ENCODE measurements at regions not wholly inside any gene's neighbourhood (a gene's known extent, or its start where the extent isn't known, plus 50 kb on each side); places are given as distances from the start of the nearest gene placed in this dataset.

- DNase-seq = no peak
Observed at GRCh38 chr6:21823371-21823770, 229.8 kb downstream of the SOX4 start.

DNA sequence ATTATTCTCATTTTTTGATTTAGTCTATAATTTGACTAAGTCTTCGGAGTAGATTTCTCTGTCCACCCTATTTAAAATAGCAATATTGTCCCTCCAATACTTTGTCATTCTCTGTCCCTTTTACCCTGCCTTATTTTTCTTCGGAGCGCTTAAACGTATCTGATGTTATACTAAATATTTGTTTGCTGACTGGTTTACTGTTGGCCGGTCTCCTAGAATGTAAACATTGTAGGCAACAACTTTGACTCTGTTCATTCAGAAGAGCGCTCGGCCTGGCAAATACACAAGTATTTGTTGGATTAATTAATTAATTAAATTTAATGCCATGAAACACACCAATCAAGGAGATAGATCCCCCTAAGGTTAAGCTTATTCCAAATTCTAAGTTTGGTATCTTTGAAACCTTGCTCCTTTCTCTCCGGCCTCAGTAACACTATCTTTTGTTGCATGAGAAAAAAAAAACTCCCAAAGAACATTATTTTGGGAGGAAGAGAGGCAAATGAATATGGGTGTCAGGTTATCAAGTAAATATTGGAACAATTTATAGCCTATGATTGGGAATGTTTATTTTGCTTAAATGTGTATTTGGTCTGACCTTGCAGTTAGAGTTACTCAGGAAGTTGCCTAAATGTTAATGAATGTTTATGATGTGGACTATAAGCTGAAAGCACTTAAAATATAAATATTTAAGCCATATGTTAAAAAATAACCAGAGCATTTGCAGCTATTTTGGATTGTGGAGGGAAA lies 231.1 kb downstream of the SOX4 start:
- no peak for DNase-seq

DNA sequence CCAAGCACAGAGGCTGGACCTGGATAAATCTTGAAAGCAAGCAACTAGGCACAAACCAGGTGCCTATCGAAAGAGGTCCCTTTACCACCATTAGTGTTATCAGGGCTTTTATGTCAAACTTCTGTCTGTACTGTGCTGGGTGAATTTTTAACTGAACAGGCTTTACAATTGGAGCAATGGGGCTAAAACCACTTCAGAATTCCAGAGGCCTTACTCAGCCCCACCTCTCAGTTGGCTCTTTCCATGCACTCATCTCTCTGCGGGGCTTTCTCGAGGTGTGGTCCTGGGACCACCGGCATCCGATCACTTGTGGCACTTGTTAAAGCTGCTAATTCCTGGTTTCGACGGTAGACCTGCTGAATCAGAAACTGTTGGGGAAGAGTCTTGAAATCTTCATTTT lies 232.5 kb downstream of the SOX4 start:
- DNase-seq = no peak

DNA sequence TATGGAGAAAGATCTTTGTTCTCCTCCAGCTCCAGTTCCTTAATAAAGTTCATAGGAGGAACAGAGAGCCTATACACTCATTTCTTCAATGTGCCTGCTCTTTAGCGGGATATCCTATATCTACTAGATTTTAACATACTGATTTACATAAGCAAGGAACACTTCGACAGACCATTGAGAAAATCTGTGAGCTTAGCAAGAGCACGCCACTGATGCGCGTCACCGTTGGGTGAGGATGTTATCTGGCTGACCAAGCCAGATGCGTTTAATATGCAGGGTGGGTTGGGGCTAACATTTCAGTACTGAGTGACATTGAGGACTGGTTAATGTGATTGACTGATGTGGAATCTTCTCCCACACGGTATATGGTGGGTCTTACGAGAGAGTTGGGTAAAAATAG lies 233.4 kb downstream of the SOX4 start:
- no peak for DNase-seq

GRCh38 chr6:21827425-21828202 lies 234.1 kb downstream of the SOX4 start:
- DNase-seq = no peak

DNA sequence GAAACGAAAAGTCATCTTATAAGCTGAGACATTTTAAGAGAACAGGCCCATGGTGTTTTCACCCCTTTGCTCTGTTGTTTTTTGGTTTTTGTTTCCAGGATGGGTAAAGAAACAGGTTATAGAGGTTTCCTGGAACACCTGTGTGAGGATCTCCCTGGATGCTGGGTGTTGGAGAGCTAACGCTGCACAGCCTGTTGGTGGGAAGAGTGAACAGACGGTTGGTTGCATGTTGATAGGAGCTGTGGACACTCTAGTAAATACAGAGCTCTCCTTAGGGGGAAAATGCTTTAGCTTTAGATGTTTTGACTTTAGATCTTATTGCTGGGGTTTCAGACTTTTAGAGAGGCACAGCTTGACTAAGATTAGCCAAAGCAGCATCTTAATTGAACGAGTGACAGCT lies 235.2 kb downstream of the SOX4 start:
- DNase-seq = no peak

DNA sequence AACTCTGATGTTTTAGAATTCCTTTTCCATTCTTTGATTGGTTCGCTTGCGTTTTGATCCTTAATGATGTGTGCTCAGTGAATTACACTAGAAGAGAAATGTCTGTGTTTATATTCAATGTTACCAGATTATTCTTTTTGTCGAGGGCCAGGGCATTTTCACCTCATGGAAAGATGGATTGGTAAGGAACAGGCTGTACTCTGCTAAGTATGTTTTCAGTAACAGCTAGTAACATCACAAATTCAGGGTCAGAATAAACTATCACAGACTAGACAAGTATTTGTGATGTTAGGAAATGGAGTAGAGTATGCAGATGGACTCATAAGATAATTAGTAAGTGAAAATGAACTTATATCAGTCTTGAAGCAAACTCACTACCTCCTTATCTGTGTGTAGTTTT lies 235.6 kb downstream of the SOX4 start:
- DNase-seq = no peak

GRCh38 chr6:21831521-21832291 lies 238.2 kb downstream of the SOX4 start:
- DNase-seq = peak; percentile 84

GRCh38 chr6:21836277-21836676 lies 242.7 kb downstream of the SOX4 start:
- peak; percentile 60 for DNase-seq

GRCh38 chr6:21836772-21837425 lies 243.3 kb downstream of the SOX4 start:
- no peak for DNase-seq

DNA sequence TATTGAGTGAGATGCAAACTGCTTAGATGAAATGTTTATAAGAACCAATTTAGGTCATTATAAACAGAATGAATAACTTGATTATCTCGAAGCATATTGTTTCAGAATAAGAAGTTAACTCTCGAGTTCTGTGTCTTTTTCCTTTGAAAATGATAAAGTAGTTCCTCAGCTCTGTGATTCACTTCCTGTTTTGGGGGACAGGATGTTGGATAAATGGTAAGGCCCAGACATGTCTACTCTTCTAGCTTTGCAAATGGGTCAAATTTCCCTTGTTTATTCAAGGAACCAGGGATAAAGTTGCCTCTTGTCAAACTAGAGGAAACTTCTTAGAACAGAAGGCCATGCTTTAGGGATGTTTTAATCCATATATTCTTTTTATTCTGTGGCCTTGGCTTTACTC lies 246.9 kb downstream of the SOX4 start:
- peak; percentile 39 for DNase-seq

DNA sequence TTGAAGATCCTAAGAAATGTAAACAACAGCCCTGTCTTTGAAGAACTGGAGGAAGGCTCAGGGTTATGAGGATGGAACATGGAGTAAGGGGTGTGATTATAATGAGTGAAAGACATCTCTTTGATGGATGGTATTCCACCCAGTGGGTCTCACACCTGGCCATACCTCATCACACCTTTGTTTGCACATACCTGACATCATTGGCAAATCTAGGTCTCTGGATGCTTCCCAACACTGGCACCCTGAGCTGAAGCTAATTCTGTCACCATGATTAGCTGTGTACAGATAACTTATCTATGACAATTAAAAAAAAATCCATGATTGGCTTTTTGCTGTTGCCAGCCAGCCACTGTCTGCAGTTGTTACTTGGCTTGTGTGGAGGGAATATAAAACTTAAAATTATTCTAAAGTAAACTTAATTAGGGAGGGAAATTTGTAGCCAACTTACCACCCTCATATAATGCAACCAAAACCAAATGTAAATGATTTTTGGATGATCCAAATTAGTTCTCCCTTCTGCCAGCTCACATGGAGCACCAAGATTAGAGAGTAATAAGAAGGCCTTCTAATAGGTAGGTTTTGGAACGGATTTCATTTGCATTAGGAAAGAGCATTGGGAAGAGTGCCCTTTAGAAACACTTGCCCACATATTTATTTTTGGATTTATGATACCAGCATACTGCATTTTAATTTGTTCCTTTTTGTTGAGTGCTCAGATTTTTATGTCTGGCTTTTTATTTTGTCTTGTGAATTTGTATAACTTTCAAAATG lies 249.5 kb downstream of the SOX4 start:
- DNase-seq = no peak

GRCh38 chr6:21844120-21844917 lies 250.8 kb downstream of the SOX4 start:
- DNase-seq = no peak

DNA sequence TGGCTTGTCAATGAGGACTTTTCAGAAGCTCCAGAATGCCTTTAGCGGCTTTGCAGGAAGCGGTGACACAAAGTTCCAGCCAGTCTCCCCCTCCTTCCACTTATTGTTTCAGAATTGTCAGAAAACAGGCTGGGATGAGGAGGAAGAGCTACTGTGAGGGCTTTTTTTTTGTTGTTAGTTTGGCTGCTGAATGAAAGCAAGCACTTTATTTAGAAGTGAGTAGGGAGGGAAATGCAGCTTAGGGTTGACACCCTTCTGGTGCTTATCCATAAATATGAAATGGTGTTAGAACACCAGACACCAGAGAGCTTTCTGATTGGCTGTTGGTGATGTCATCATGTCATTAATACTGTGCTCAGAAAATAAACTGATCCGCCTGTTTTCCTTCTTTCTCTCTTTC lies 251.5 kb downstream of the SOX4 start:
- DNase-seq = no peak

DNA sequence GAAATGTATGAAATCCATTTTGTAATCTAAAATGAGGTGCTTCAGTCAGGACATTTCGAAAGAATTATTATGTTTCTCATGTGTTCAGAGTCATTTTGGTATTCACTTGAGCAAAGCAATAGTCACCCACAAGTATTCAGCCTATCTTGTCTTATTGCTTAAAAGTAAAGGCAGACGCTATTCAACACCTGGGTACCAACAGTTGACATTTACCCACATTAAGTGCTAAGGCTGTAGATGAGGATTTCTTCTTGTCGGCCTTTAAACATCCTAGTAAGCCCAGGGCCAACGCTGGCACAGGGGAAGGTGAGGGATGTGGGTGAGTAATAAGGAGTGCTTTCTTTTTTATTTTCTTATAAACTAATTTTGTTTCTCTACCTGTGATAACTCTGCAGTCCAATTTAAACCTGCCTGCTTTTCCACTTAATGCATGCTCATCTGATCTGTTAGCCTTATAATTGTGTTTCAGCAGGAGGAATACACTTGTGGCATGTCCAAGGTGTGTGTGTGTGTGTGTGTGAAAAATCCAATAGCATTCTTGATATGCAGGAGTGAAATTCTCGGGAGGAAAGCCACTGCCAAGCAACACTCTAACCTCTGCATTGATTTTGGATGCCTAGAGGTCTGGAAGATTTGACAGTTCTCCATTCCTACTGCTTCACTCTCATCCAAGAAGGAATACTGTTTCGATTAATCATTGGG lies 252.0 kb downstream of the SOX4 start:
- DNase-seq = no peak

- DNase-seq = no peak
Observed at GRCh38 chr6:21846541-21847451, 253.2 kb downstream of the SOX4 start.

GRCh38 chr6:21847711-21848480 lies 254.3 kb downstream of the SOX4 start:
- DNase-seq = no peak

DNA sequence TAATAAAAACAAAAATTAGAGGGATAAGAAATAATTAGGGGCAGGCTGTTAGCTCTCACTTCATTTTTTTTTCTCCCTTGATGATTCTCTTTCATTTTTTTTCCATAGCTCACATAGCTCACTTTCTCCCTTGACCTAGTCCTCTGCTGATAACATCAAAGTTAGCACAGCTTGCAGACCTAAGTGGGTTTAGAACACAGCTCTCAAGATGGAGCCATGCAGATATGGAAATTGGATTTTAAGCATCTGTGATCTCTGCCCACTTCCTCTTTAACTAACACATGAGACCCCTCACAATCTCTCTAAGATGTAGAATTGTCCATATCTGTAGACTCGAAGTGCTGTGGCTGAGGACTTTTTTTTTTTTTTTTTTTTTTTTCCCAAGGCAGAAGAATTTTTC lies 257.1 kb downstream of the SOX4 start:
- DNase-seq = no peak
